ENCODE measurements at regions not wholly inside any gene's neighbourhood (a gene's known extent, or its start where the extent isn't known, plus 50 kb on each side); places are given as distances from the start of the nearest gene placed in this dataset.

GRCh38 chr7:25707768-25708620, 444.0 kb upstream of the NFE2L3 start:
- Histone ChIP-seq H3K9me3 (ENCODE audit: control insufficient read depth, insufficient read depth, low read length) (no peaks in the 10 kb centered on the region), H3K4me3 (ENCODE audit: low read depth, low read length) (no peak overlapping the region), H3K36me3 (ENCODE audit: control insufficient read depth, insufficient read depth, low read length) (no peaks in the 10 kb centered on the region), H3K27me3 (ENCODE audit: control insufficient read depth, insufficient read depth, low read length) (no peaks in the 10 kb centered on the region), H3K4me1 (ENCODE audit: control insufficient read depth, insufficient read depth, low read length) (no peaks in the 10 kb centered on the region), H3K9ac (ENCODE audit: low read depth, low read length) (no peak overlapping the region)

- Histone ChIP-seq H3K4me3 (ENCODE audit: low read depth, low read length) (no peak overlapping the region), H3K9ac (ENCODE audit: low read depth, low read length) (no peak overlapping the region), H3K9me3 (ENCODE audit: control insufficient read depth, insufficient read depth, low read length) (no peaks in the 10 kb centered on the region), H3K4me1 (ENCODE audit: control insufficient read depth, insufficient read depth, low read length) (no peaks in the 10 kb centered on the region), H3K27me3 (ENCODE audit: control insufficient read depth, insufficient read depth, low read length) (no peaks in the 10 kb centered on the region), H3K36me3 (ENCODE audit: control insufficient read depth, insufficient read depth, low read length) (no peaks in the 10 kb centered on the region)
Measured at GRCh38 chr7:25710959-25711358, 441.0 kb upstream of the NFE2L3 start.

DNA sequence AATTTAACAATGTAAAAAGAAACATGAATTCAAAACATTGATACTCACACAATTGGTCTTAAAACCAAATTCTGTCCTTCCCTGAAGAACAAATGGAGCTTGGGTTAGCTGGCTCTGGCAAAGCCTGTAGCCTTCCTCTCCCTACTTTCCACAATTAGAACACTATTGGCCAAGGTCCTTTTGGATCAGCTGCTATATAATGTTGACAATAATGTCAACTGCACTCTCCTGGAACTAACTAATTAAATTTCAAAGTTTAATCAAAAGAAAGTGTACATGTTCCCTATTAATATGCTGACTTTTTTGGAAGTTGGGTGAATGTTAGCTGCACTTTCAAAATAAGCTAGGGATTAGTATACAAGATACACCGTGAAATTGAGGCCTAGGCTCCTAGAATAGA, 440.1 kb upstream of the NFE2L3 start:
- no peak overlapping the region for H3K4me3 ChIP-seq (ENCODE audit: low read depth, low read length)

DNA sequence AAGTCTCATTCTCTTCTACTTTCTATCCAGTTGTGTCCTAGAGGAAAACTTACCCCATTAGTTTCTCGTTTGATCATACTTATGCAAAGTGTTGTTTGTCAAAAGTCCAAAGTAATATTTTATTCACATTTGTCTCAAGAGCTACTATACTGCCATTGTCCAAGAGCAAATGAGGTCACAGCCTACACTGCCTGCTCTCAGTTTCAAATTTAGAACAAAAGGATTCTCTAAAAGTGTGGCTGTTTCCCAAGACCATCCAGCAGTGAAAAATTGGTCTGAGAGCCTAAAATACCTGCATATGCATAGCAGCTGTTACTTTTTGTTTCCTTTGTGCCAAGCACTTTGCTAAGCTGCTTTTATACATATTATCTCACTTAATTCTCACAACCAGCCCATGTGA, 439.5 kb upstream of the NFE2L3 start:
- Histone ChIP-seq H3K27me3 (ENCODE audit: control insufficient read depth, insufficient read depth, low read length) (no peaks in the 10 kb centered on the region), H3K9ac (ENCODE audit: low read depth, low read length) (no peak overlapping the region), H3K36me3 (ENCODE audit: control insufficient read depth, insufficient read depth, low read length) (no peaks in the 10 kb centered on the region), H3K4me3 (ENCODE audit: low read depth, low read length) (no peak overlapping the region), H3K9me3 (ENCODE audit: control insufficient read depth, insufficient read depth, low read length) (no peaks in the 10 kb centered on the region), H3K4me1 (ENCODE audit: control insufficient read depth, insufficient read depth, low read length) (no peaks in the 10 kb centered on the region)

More for the DNA sequence above, 440.1 kb upstream of the NFE2L3 start:
- Histone ChIP-seq H3K9me3 (ENCODE audit: control insufficient read depth, insufficient read depth, low read length) (no peaks in the 10 kb centered on the region), H3K27me3 (ENCODE audit: control insufficient read depth, insufficient read depth, low read length) (no peaks in the 10 kb centered on the region), H3K4me1 (ENCODE audit: control insufficient read depth, insufficient read depth, low read length) (no peaks in the 10 kb centered on the region), H3K36me3 (ENCODE audit: control insufficient read depth, insufficient read depth, low read length) (no peaks in the 10 kb centered on the region), H3K9ac (ENCODE audit: low read depth, low read length) (no peak overlapping the region)

- Histone ChIP-seq H3K4me1 (ENCODE audit: control insufficient read depth, insufficient read depth, low read length) (no peaks in the 10 kb centered on the region), H3K9ac (ENCODE audit: low read depth, low read length) (no peak overlapping the region), H3K27me3 (ENCODE audit: control insufficient read depth, insufficient read depth, low read length) (no peaks in the 10 kb centered on the region), H3K36me3 (ENCODE audit: control insufficient read depth, insufficient read depth, low read length) (no peaks in the 10 kb centered on the region), H3K9me3 (ENCODE audit: control insufficient read depth, insufficient read depth, low read length) (no peaks in the 10 kb centered on the region), H3K4me3 (ENCODE audit: low read depth, low read length) (no peak overlapping the region)
Measured at GRCh38 chr7:25714013-25714412, 438.0 kb upstream of the NFE2L3 start.

DNA sequence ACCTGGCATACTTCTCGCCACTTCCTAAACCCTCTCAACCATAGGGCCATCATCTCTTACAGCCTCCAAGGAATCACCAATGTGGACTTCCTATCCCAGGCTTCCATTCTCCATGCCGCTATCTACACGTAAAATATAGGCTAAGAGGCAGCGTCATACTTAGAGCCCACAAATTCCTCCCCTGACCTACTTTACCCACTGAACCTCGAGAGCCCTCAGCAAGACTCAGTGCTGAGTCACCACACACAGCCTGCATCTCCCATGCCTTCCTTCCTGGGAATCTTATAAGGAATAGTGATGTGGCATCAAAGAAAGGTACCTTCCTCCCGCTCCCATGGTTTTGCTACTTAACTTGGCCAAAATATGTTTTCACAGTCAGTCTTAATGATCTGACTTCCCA, 435.6 kb upstream of the NFE2L3 start:
- no peak overlapping the region for H3K4me3 ChIP-seq (ENCODE audit: low read depth, low read length)
- no peaks in the 10 kb centered on the region for H3K4me1 ChIP-seq (ENCODE audit: control insufficient read depth, insufficient read depth, low read length)
- no peaks in the 10 kb centered on the region for H3K27me3 ChIP-seq (ENCODE audit: control insufficient read depth, insufficient read depth, low read length)
- H3K9me3 ChIP-seq (ENCODE audit: control insufficient read depth, insufficient read depth, low read length): no peaks in the 10 kb centered on the region
- no peak overlapping the region for H3K9ac ChIP-seq (ENCODE audit: low read depth, low read length)
- H3K36me3 ChIP-seq (ENCODE audit: control insufficient read depth, insufficient read depth, low read length): no peaks in the 10 kb centered on the region

GRCh38 chr7:25718596-25718995, 433.4 kb upstream of the NFE2L3 start:
- Histone ChIP-seq H3K9ac (ENCODE audit: low read depth, low read length) (no peak overlapping the region), H3K27me3 (ENCODE audit: control insufficient read depth, insufficient read depth, low read length) (no peaks in the 10 kb centered on the region), H3K4me1 (ENCODE audit: control insufficient read depth, insufficient read depth, low read length) (no peaks in the 10 kb centered on the region)

GRCh38 chr7:25719190-25719896, 432.7 kb upstream of the NFE2L3 start:
- Histone ChIP-seq H3K9me3 (ENCODE audit: control insufficient read depth, insufficient read depth, low read length) (no peaks in the 10 kb centered on the region), H3K36me3 (ENCODE audit: control insufficient read depth, insufficient read depth, low read length) (no peaks in the 10 kb centered on the region), H3K27me3 (ENCODE audit: control insufficient read depth, insufficient read depth, low read length) (no peaks in the 10 kb centered on the region), H3K9ac (ENCODE audit: low read depth, low read length) (no peak overlapping the region), H3K4me1 (ENCODE audit: control insufficient read depth, insufficient read depth, low read length) (no peaks in the 10 kb centered on the region), H3K4me3 (ENCODE audit: low read depth, low read length) (no peak overlapping the region)

More at GRCh38 chr7:25718596-25718995, 433.4 kb upstream of the NFE2L3 start:
- H3K4me3 ChIP-seq (ENCODE audit: low read depth, low read length): no peak overlapping the region
- H3K36me3 ChIP-seq (ENCODE audit: control insufficient read depth, insufficient read depth, low read length): no peaks in the 10 kb centered on the region
- no peaks in the 10 kb centered on the region for H3K9me3 ChIP-seq (ENCODE audit: control insufficient read depth, insufficient read depth, low read length)

DNA sequence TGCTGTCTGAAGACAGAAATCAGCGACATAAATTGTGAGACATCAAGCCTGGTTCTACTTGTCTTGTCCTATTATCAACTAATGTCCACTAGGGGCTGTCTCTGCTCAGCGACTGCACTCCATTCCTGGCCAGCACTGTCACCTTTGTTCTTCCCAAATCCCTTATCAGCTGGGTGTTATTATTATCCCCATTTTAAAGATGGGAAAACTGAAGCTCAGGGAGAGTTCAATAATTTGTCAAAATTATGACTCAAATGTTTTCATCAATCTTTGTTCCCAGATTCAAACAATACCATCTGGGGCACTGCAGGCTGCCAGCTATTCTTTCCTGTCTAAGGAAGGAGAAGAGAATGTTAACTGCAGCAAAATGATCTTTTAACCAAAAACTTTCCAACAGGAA, 431.6 kb upstream of the NFE2L3 start:
- no peak overlapping the region for H3K4me3 ChIP-seq (ENCODE audit: low read depth, low read length)
- no peak overlapping the region for H3K9ac ChIP-seq (ENCODE audit: low read depth, low read length)
- no peaks in the 10 kb centered on the region for H3K9me3 ChIP-seq (ENCODE audit: control insufficient read depth, insufficient read depth, low read length)
- H3K27me3 ChIP-seq (ENCODE audit: control insufficient read depth, insufficient read depth, low read length): no peaks in the 10 kb centered on the region
- no peaks in the 10 kb centered on the region for H3K4me1 ChIP-seq (ENCODE audit: control insufficient read depth, insufficient read depth, low read length)
- no peaks in the 10 kb centered on the region for H3K36me3 ChIP-seq (ENCODE audit: control insufficient read depth, insufficient read depth, low read length)

GRCh38 chr7:25722856-25723255, 429.1 kb upstream of the NFE2L3 start:
- H3K36me3 ChIP-seq (ENCODE audit: control insufficient read depth, insufficient read depth, low read length): no peaks in the 10 kb centered on the region
- no peaks in the 10 kb centered on the region for H3K9me3 ChIP-seq (ENCODE audit: control insufficient read depth, insufficient read depth, low read length)

DNA sequence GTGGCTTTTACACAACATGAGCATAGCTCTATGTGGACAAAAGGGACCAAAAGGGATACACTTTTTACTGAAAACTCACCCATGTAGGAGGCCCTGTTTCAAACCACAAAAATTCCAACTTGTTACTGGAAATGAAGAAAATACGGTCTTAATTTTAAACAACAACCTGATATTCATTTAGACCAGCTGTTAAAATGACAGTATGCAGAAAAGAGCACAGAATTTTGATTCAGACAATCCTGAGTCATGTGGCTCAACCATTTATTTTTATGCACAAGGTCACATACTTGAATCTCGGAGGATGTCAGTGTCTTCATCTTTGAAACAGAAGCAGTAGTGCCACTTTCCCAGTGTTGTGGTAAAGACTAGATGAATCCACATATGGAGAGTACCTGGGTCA, 426.5 kb upstream of the NFE2L3 start:
- Histone ChIP-seq H3K36me3 (ENCODE audit: control insufficient read depth, insufficient read depth, low read length) (no peaks in the 10 kb centered on the region), H3K27me3 (ENCODE audit: control insufficient read depth, insufficient read depth, low read length) (no peaks in the 10 kb centered on the region), H3K9me3 (ENCODE audit: control insufficient read depth, insufficient read depth, low read length) (no peaks in the 10 kb centered on the region), H3K4me3 (ENCODE audit: low read depth, low read length) (no peak overlapping the region), H3K9ac (ENCODE audit: low read depth, low read length) (no peak overlapping the region), H3K4me1 (ENCODE audit: control insufficient read depth, insufficient read depth, low read length) (peaks cover 17% of the 10 kb centered on the region)

More at GRCh38 chr7:25722856-25723255, 429.1 kb upstream of the NFE2L3 start:
- Histone ChIP-seq H3K4me1 (ENCODE audit: control insufficient read depth, insufficient read depth, low read length) (peaks cover 17% of the 10 kb centered on the region), H3K9ac (ENCODE audit: low read depth, low read length) (no peak overlapping the region), H3K27me3 (ENCODE audit: control insufficient read depth, insufficient read depth, low read length) (no peaks in the 10 kb centered on the region), H3K4me3 (ENCODE audit: low read depth, low read length) (no peak overlapping the region)

Data from iPS-15b (cell line).